IMR-90 (cell line): ENCODE measurements at regions not wholly inside any gene's neighbourhood (a gene's known extent, or its start where the extent isn't known, plus 50 kb on each side); places are given as distances from the start of the nearest gene placed in this dataset.

Source experiments
- ATAC-seq: fragments of 200-7000 bp; cut with Tn5 transposase; 2 replicates; pipeline ENCODE4 v1.9.1; 2020; ENCODE audit warnings: low read depth, mild to moderate bottlenecking, moderate library complexity
- BruUV-seq: library from RNA; stranded (reverse); fragments of 400-500 nt; replicated peaks from 2 replicates; lab custom pipeline; 2021; lab: Mats Ljungman, UMichigan
- CTCF ChIA-PET: fragments of 300-600 bp; formaldehyde crosslinking; extraction: SDS; loops from one replicate; lab custom pipeline; 2021; ENCODE audit warnings: antibody characterized with exemption; lab: Yijun Ruan, JAX
- POLR2A ChIA-PET: fragments of 300-600 bp; sonication (Branson Sonifier 250); formaldehyde crosslinking; loops from one replicate; lab custom pipeline; 2022; ENCODE audit warnings: antibody characterized with exemption; ENCODE audit not compliant: unreplicated experiment; lab: Charles Lee
- DNase-seq: peaks from one replicate; pipeline ENCODE4 v3.0.0; 2013
- H2AFZ ChIP-seq: replicated peaks from 2 replicates; pipeline ENCODE3; 2013; ENCODE audit warnings: low read length, mild to moderate bottlenecking; ENCODE audit not compliant: poor library complexity
- H2AK5ac ChIP-seq: 2 replicates; pipeline ENCODE4 v1.6.1; 2013; ENCODE audit warnings: low read depth, low read length, inconsistent platforms
- H2AK9ac ChIP-seq: replicated peaks from 2 replicates; pipeline ENCODE3; 2013; ENCODE audit warnings: mild to moderate bottlenecking, low read depth, low read length, moderate library complexity; ENCODE audit not compliant: poor library complexity
- H2BK120ac ChIP-seq: 2 replicates; pipeline ENCODE4 v1.6.1; 2013; ENCODE audit warnings: low read depth, low read length, inconsistent platforms
- H2BK15ac ChIP-seq: 3 replicates; pipeline ENCODE4 v1.6.1; 2013; ENCODE audit warnings: low read depth, low read length, inconsistent platforms
- H2BK20ac ChIP-seq: 2 replicates; pipeline ENCODE4 v1.6.1; 2013; ENCODE audit warnings: low read depth, mild to moderate bottlenecking, inconsistent platforms, low read length, moderate library complexity
- H2BK5ac ChIP-seq: 2 replicates; pipeline ENCODE4 v1.6.1; 2013; ENCODE audit warnings: mild to moderate bottlenecking, low read depth, low read length, inconsistent platforms; ENCODE audit not compliant: poor library complexity, severe bottlenecking
- H3K14ac ChIP-seq: replicated peaks from 2 replicates; pipeline ENCODE4 v1.6.1; 2013; ENCODE audit warnings: low read depth, low read length, inconsistent platforms
- H3K18ac ChIP-seq: 2 replicates; pipeline ENCODE4 v1.6.1; 2013; ENCODE audit warnings: low read depth, low read length, control low read depth
- H3K23ac ChIP-seq: 2 replicates; pipeline ENCODE4 v1.6.1; 2013; ENCODE audit warnings: low read depth, low read length, inconsistent platforms
- H3K27ac ChIP-seq: 2 replicates; pipeline ENCODE4 v1.5.1; 2013; ENCODE audit warnings: mild to moderate bottlenecking, control low read depth, low read length; ENCODE audit not compliant: insufficient read depth
- H3K27me3 ChIP-seq: 2 replicates; pipeline ENCODE4 v1.6.1; 2013; ENCODE audit warnings: low read length; ENCODE audit not compliant: control insufficient read depth, insufficient read depth
- H3K36me3 ChIP-seq: 2 replicates; pipeline ENCODE4 v1.6.1; 2013; ENCODE audit warnings: low read length, mixed read lengths; ENCODE audit not compliant: control insufficient read depth, insufficient read depth
- H3K4ac ChIP-seq: 2 replicates; pipeline ENCODE4 v1.6.1; 2013; ENCODE audit warnings: low read depth, low read length, inconsistent platforms
- H3K4me1 ChIP-seq: 2 replicates; pipeline ENCODE4 v1.6.1; 2013; ENCODE audit warnings: low read length, mixed read lengths; ENCODE audit not compliant: control insufficient read depth, insufficient read depth
- H3K4me2 ChIP-seq: 2 replicates; pipeline ENCODE4 v1.6.1; 2013; ENCODE audit warnings: low read depth, mild to moderate bottlenecking, control low read depth, low read length, moderate library complexity
- H3K4me3 ChIP-seq: 2 replicates; pipeline ENCODE4 v1.5.1; 2013; ENCODE audit warnings: low read depth, mild to moderate bottlenecking, control low read depth, low read length, moderate library complexity; ENCODE audit not compliant: insufficient read depth
- H3K56ac ChIP-seq: 2 replicates; pipeline ENCODE4 v1.6.1; 2013; ENCODE audit warnings: low read length, inconsistent platforms; ENCODE audit not compliant: insufficient read depth; ENCODE audit errors: extremely low read depth
- H3K79me1 ChIP-seq, 2 experiments: 2 replicates each; pipeline ENCODE4 v1.6.1; 2013; ENCODE audit warnings: low read length in 2 of 2, inconsistent platforms in 1 of 2, low read depth in 1 of 2
- H3K9ac ChIP-seq: 2 replicates; pipeline ENCODE4 v1.6.1; 2013; ENCODE audit warnings: low read depth, low read length, control low read depth
- H3K9me1 ChIP-seq: 2 replicates; pipeline ENCODE4 v1.6.1; 2013; ENCODE audit warnings: low read length, inconsistent platforms; ENCODE audit not compliant: insufficient read depth
- H3K9me3 ChIP-seq: 2 replicates; pipeline ENCODE4 v1.6.1; 2013; ENCODE audit warnings: low read length; ENCODE audit not compliant: control insufficient read depth, insufficient read depth
- H4K20me1 ChIP-seq: 2 replicates; pipeline ENCODE4 v1.6.1; 2013; ENCODE audit warnings: low read length, inconsistent platforms; ENCODE audit not compliant: insufficient read depth
- H4K5ac ChIP-seq: 2 replicates; pipeline ENCODE4 v1.6.1; 2013; ENCODE audit warnings: mild to moderate bottlenecking, low read depth, low read length, control low read depth
- H4K8ac ChIP-seq, 2 experiments: 2 replicates each; pipeline ENCODE4 v1.6.1; 2013; ENCODE audit warnings: low read depth in 2 of 2, low read length in 2 of 2, control low read depth in 1 of 2, inconsistent platforms in 1 of 2
- H4K91ac ChIP-seq: 2 replicates; pipeline ENCODE4 v1.6.1; 2013; ENCODE audit warnings: low read depth, low read length, inconsistent platforms; ENCODE audit not compliant: insufficient read depth
- CTCF ChIP-seq: conservative IDR thresholded peaks from 2 replicates; pipeline ENCODE4 v1.5.1; 2012; ENCODE audit warnings: mild to moderate bottlenecking, low read depth, low read length, improper control_type of control experiment
- ELK1 ChIP-seq: fragments of 150-350 bp; IDR thresholded peaks from 2 replicates; pipeline ENCODE4 v1.6.1; 2016; ENCODE audit warnings: low read depth, mild to moderate bottlenecking, low read length, moderate library complexity, borderline replicate concordance
- MAZ ChIP-seq: IDR thresholded peaks from 2 replicates; pipeline ENCODE4 v1.6.1; 2012; ENCODE audit warnings: low read depth, mild to moderate bottlenecking, low read length, improper control_type of control experiment, moderate library complexity, borderline replicate concordance
- RCOR1 ChIP-seq: IDR thresholded peaks from 2 replicates; pipeline ENCODE4 v1.6.1; 2012; ENCODE audit warnings: mild to moderate bottlenecking, low read length, improper control_type of control experiment; ENCODE audit not compliant: insufficient replicate concordance
- USF2 ChIP-seq: fragments of 150-350 bp; IDR thresholded peaks from 2 replicates; pipeline ENCODE4 v1.6.1; 2017; ENCODE audit warnings: mild to moderate bottlenecking, antibody characterized with exemption, low read length, low read depth
- WGBS, 2 experiments: methylation state at CpG; one replicate each; pipeline versions ENCODE4 v1.1.5 to v1.1.7; 2013; ENCODE audit warnings: missing lambda C conversion rate in 2 of 2; ENCODE audit not compliant: insufficient read length in 1 of 2; ENCODE audit errors: extremely low coverage in 2 of 2; 5-methylcytosine and 5-hydroxymethylcytosine counted together
- dilution Hi-C: fragments of 300-500 bp; cut with HindIII; formaldehyde crosslinking; loops from one replicate; pipeline ENCODE4 v1.14.3; 2018; ENCODE audit warnings: low sequenced_read_pairs; ENCODE audit not compliant: unreplicated experiment
- in situ Hi-C: fragments of 300-500 bp; cut with MboI; formaldehyde crosslinking; loops from 3 replicates; pipeline ENCODE4 v1.14.3; 2019; ENCODE audit warnings: low sequenced_read_pairs, inconsistent platforms, mixed read lengths
- intact Hi-C: fragments of 100-400 bp; cut with micrococcal nuclease; formaldehyde crosslinking; loops from 2 replicates; pipeline ENCODE4 v1.10.0; 2022

DNA sequence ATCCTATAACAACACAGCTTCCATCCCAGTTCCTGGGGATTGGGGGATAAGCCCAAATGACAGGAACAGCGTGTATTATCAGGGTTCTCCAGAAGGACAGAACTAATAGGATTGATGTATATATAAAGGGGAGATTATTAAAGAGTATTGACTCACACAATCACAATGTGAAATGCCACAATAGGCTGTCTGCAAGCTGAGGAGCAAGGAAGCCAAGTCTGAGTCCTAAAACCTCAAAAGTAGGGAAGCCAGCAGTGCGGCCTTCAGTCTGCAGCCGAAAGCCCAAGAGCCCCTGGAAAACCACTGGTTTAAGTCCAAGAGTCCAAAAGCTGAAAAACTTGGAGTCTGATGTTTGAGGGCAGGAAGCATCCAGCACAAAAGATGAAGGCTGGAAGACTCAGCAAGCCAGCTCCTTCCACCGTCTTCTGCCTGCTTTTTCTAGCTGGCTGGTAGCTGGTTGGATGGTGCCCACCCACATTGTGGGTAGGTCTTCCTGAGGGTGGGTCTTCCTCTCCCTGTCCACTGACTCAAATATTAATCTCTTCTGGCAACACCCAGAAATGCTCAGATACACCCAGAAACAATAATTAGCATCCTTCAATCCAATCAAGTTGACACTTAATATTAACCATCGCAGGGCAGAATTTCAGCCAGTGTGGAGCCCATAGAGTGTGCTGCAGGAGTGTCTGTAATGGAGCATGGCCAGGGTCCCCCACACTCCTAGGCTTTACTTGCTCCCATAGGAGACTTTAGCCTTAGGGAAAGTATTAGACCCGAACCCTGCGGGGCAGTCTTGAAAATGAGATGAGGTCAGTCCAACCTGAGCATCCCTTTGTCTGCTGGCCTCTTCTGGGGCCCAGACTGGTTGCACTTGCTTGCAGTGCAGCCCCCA lies 111.1 kb downstream of the SINHCAF start:
- dilution Hi-C loops: no loop called here
- WGBS, 2 experiments: 60% methylated on average over 1 of the region's 7 CpGs; no CpG with 5 or more reads in 1 of the 2 experiments
- Histone ChIP-seq H4K91ac (no peak overlapping the region), H3K4me1 (no peaks in the 10 kb centered on the region), H2AK5ac (no peak overlapping the region), H3K9me3 (no peaks in the 10 kb centered on the region), H4K5ac (no peak overlapping the region), H3K79me1 (no peaks in the 10 kb centered on the region), H4K20me1 (no peaks in the 10 kb centered on the region), H3K27me3 (peaks cover 20% of the 10 kb centered on the region), H3K4me2 (no peak overlapping the region), H2BK120ac (no peak overlapping the region), H3K9ac (no peak overlapping the region), H3K9me1 (no peaks in the 10 kb centered on the region), H2AK9ac (no peak overlapping the region), H3K27ac (no peak overlapping the region), H4K8ac (no peak overlapping the region), H3K56ac (no peak overlapping the region), H3K36me3 (no peaks in the 10 kb centered on the region), H2BK20ac (no peak overlapping the region), H3K4me3 (no peak overlapping the region), H3K23ac (no peak overlapping the region), H3K18ac (no peak overlapping the region), H2BK5ac (no peak overlapping the region), H2AFZ (no peak overlapping the region), H2BK15ac (no peak overlapping the region), H3K14ac (no peak overlapping the region), H3K4ac (no peak overlapping the region)
- DNase-seq: no peak
- no peak for ATAC-seq
- TF ChIP-seq RCOR1 (no peak), USF2 (no peak), ELK1 (no peak), CTCF (no peak), MAZ (no peak)
- in situ Hi-C loops: no loop called here
- intact Hi-C loops: no loop called here
- BruUV-seq: no TSS peak
- ChIA-PET POLR2A (no interaction called here), CTCF (no interaction called here)
